ENCODE measurements at regions not wholly inside any gene's neighbourhood (a gene's known extent, or its start where the extent isn't known, plus 50 kb on each side); places are given as distances from the start of the nearest gene placed in this dataset.

GRCh38 chr4:36676139-36677050, 395.0 kb downstream of the DTHD1 start:
- TF ChIP-seq CTCF (conservative IDR thresholded peaks at IDR 0.05) (no peak), EZH2 (IDR thresholded peaks at IDR 0.05; ENCODE audit: low read depth) (no peak)

Data from PC-9 (cell line).